Stimulated activated CD4-positive, alpha-beta T cell treated with anti-CD3 and anti-CD28 coated beads, Interleukin-1b, Interleukin-23, amount 100 ng/mL, for 4 hours (primary cell): ENCODE measurements at regions not wholly inside any gene's neighbourhood (a gene's known extent, or its start where the extent isn't known, plus 50 kb on each side); places are given as distances from the start of the nearest gene placed in this dataset.
"Not testable (repeated sequence)": the region's sequence is repeated elsewhere in the genome, so short reads cannot be mapped to it uniquely, and the experiment has no call there.

Source experiments
- DNase-seq, 2 donors: peaks; one replicate each; pipeline ENCODE4 v3.0.0-alpha.2; 2020; ENCODE audit warnings: low read depth in 2 of 2

DNA sequence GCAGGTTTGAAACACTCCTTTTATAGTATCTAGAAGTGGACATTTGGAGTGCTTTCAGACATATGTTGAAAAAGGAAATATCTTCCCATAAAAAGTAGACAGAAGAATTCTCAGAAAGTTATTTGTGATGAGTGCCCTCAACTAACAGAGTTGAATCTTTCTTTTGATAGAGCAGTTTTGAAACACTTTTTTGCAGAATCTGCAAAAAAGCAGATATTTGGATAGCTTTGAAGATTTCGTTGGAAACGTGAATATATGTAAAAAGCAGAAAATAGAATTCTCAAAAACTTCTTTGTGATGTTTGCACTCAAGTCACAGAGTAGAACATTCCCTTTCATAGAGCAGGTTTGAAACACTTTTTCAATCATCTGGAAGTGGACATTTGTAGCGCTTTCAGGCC lies 676.4 kb upstream of the ZNF337 start:
- DNase-seq = not testable (repeated sequence)

DNA sequence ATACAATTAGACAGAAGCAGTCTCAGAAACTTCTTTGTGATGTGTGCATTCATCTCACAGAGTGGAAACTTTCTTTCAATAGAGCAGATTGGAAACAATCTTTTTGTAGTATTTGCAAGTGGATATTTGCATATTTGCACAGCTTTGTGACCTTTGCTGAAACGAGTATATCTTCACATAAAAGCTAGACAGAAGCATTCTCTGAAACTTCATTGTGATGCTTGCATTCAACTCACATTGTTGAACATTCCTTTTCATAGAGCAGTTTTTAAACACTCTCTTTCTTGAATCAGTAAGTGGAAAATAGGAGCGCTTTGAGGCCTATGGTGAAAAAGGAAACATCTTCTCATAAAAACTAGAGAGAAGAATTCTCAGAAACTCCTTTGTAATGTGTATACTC lies 657.9 kb upstream of the ZNF337 start:
- DNase-seq = no peak

DNA sequence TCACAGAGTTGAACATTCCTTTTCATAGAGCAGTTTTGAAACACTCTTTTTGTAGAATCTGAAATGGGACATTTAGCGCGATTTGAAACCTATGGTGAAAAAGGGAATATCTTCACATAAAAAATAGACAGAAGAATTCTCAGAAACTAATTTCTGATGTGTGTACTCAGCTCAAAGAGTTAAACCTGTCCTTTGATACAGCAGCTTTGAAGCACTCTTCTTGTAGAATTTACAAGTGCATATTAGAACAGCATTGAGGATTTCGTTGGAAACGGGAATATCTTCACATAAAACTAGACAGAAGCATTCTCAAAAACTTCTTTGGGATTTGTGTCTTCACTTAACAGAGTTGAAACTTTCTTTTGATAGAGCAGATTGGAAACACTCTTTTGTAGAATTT lies 650.7 kb upstream of the ZNF337 start:
- no peak for DNase-seq

DNA sequence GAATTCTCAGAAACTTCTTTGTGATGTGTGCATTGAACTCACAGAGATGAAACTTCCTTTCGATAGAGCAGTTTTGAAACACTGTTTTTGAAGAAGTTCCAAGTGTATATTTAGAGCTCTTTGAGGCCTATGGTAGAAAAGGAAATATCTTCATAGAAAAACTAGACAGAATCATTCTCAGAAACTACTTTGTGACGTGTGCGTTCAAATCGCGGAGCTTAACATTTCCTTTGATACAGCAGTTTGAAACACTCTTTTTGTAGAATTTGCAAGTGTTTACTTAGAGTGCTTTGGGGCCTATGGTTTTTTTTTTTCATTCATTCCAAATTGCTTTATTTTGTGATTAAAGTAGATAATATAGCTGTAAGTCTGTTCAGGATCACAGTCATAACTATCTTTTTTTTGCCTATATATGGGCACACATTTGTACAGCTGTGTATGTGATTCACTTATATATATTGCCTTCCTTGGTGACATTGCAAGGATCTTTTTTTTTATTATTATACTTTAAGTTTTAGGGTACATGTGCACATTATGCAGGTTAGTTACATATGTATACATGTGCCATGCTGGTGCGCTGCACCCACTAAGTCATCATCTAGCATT lies 643.9 kb upstream of the ZNF337 start:
- not testable (repeated sequence) for DNase-seq

DNA sequence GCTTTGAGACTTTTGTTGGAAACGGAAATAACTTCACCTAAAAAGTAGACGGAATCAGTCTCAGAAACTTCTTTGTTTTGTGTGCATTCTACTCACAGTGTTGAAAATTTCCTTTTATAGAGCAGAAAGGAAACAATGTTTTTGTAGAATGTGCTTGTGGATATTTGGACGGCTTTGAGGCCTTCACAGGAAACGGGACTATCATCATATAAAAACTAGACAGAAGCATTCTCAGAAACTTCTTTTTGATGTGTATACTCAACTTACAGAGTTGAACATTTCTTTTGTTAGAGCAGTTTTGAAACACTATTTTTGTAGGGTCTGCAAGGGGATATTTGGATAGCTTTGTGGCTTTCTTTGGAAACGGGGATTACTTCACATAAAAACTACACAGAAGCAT lies 627.5 kb upstream of the ZNF337 start:
- DNase-seq = no peak

DNA sequence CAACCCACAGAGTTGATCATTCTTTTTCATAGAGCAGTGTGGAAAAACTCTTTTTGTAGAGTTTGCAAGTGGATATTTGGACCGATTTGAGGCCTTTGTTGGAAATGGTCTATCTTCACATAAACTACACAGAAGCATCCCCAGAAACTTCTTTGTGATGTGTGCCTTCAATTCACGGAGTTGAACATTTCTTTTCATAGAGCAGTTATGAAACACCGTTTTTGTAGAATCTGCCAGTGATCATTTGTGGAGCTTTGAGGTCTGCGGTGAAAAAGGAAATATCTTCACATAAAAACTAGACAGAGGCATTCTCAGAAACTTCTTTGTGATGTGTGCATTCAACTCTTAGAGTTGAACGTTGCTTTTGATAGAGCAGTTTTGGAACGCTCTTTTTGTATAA lies 618.4 kb upstream of the ZNF337 start:
- no peak for DNase-seq

DNA sequence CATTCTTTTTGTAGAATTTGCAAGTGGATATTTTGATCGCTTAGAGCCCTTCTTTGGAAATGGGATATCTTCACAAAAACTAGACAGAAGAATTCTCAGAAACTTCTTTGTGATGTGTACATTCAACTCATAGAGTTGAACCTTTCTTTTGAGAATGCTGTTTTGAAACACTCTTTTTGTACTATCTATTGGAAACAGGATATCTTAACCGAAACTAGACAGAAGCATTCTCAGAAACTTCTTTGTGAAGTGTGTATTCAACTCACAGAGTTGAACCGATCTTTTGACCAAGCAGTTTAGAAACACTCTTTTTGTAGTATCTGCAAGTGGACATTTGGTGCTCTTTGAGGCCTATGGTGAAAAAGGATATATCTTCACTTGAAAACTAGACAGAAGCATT lies 613.1 kb upstream of the ZNF337 start:
- not testable (repeated sequence) for DNase-seq

DNA sequence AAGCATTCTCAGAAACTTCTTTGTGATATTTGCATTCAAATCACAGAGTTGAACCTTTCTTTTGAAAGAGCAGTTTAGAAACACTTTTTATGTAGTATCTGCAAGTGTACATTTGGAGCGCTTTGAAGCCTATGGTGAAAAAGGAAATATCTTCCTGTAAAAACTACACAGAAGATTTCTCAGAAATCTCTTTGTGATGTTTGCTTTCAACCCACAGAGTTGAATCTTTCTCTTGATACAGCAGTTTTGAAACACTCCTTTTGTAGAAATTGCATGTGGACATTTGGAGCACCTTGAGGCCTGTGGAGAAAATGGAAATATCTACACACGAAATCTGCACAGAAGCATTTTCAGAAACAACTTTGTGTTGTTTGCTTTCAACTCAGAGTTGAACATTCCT lies 612.3 kb upstream of the ZNF337 start:
- no peak for DNase-seq

DNA sequence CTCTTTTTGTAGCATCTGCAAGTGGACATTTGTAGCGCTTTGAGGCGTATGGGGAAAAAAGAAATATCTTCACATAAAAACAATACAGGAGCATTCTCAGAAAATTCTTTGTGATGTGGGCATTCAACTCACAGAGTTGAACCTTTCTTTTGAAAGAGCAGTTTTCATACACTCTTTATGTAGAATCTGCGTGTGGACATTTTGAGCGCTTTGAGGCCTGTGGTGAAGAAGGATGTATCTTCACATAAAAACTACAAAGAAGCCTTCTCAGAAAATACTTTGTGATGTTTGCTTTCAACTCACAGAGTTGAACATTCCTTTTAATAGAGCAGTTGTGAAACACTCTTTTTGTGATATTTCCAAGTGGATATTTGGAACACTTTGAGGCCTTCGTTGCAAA lies 598.4 kb upstream of the ZNF337 start:
- DNase-seq = no peak

DNA sequence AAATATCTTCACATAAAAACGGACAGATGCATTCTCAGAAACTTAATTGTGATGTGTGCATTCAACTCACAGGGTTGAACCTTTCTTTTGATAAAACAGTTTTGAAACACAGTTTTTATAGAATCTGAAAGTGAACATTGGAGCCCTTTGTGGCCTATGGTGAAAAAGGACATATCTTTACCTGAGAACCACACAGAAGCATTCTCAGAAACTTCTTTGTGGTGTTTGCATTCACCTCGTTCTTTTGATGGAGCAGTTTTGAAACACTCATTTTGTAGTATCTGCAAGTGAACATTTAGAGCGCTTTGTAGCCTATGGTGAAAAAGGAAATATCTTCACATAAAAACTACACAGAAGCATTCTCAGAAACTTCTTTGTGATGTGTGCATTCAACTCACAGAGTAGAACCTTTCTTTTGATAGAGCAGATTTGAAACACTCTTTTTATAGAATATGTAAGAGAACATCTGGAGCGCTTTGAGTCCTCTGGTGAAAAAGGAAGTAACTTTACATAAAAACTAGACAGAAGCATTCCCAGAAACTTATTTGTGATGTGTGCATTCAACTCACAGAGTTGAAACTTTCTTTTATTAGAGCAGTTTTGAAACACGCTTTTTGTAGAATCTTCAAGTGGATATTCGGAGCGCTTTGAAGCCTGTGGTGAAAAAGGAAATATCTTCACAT lies 591.9 kb upstream of the ZNF337 start:
- DNase-seq = not testable (repeated sequence)

DNA sequence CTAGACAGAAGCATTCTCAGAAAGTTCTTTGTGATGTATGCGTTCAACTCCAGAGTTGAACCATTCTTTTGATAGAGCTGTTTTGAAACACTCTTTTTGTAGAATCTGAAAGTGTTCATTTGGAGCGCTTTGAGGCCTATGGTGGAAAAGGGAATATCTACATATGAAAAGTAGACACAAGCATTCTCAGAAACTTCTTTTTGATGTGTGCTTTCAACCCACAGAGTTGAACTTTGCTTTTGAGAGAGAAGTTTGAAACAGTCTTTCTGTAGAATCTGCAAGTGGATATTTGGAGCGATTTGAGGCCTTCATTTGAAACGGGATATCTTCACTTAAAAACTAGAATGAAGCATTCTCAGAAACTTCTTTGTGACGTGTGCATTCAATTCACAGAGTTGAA lies 582.6 kb upstream of the ZNF337 start:
- DNase-seq = no peak

DNA sequence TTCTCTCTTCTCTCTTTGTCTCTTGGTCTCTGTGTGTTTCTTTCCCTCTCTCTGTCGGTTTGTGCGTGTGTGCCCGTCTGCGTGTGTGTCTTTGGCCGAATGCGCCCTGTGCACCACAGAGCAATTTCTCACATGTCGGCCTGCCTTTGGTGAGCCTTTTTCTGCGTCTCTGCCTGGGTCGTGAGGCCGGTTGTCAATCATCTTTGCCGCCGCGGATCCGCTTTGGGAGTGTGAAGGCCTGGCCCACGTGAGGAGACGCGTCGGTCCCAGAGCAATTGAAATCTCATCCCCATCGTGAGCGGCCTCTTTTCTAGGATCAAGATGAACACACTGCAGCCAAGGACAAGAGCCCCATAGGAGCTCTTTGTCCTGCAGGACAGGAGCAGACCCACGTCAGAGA lies 580.7 kb upstream of the ZNF337 start:
- no peak for DNase-seq

DNA sequence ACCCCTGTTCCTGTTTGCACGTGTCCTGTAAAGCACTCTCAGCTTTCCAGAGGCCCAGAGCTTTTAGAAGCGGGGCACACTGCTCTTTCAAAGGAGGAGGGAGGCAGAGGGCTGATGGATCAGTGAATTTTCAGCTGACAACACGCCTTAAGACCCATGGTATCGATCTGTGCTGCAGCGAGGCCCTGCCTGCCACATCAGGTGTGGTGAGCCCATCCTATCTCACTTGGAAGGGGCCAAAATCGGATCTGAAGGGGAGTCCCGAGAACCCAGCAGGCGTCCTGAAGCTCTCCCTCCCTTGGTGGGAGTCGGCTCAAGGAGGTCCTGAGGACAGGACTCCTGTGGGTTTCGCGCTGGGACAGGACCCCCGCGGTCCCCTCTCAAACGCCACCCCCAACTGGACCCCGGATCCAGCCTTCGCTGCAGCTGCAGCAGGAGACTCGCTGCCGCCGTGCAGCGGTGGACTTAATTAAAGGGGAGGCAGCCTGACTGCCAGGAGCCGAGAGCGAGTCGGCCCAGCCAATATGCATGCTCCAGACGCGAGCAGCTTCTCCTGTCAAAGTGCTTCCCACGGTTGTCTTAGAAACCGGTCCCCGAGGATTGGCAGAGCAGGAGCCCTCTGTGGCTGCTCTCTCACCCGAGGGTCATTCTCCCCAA lies 580.0 kb upstream of the ZNF337 start:
- no peak for DNase-seq

DNA sequence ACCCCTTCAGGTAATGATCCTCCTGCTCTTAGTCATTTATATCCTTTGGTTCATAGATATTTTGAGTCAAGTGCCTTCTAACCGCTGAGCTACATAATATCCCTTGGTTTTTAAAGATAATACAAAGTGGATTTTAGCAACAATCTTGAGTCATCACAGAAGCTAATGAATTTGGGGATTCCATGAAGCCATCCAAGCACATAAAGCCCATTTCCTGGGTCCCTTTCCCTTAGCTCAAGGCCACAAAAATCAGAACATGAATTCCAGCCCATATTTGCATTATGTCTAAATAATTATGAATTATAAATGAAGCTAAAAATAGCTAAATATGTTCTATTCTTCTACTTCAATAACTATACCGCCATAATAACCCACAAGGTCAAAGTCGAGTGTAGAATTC lies 572.1 kb upstream of the ZNF337 start:
- not testable (repeated sequence) for DNase-seq

DNA sequence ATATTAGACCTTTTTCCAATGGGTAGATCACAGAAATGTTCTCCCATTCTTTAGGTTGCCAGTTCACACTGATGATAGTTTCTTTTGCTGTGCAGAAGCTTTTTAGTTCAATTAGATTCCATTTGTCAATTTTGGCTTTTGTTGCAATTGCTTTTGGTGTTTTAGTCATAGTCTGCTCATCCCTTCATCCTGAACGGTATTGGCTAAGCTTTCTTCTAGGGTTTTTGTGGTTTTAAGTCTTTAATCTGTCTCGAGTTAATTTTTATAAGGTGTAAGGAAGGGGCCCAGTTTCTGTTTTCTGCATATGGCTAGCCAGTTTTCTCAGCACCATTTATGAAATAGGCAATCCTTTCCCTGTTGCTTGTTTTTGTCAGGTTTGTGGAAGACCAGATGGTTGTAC lies 564.3 kb upstream of the ZNF337 start:
- not testable (repeated sequence) for DNase-seq

DNA sequence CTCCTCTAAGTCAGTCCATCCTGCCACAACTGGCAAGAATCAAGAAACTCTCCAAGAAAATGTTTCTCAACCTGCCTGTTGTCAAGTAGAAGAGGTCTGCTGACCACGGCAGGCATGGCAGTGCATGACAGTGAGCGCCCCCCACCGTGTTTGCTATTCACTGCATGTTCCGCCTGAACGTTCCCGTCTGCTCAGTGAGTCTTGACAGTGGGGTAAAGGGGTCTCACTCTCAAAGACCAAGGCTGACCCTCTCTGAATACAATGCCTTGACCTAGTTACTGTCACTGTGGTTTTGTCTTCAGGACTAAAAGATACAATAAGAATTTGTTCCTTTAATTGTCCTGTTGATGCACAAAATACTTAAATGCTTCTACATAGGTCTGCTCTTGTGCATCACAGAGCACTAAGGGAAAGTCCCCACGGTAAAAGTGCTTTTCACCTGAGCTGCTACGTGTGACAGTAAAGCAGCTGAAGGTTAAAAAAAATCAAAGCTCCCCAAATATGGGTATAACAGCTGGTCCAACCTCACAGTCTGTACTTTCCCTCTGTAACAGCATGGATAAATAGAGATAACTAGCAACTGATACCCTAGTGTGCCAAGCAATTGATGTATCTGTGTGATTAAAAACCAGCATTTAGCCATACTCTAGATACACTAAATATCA lies 555.8 kb upstream of the ZNF337 start:
- not testable (repeated sequence) for DNase-seq

DNA sequence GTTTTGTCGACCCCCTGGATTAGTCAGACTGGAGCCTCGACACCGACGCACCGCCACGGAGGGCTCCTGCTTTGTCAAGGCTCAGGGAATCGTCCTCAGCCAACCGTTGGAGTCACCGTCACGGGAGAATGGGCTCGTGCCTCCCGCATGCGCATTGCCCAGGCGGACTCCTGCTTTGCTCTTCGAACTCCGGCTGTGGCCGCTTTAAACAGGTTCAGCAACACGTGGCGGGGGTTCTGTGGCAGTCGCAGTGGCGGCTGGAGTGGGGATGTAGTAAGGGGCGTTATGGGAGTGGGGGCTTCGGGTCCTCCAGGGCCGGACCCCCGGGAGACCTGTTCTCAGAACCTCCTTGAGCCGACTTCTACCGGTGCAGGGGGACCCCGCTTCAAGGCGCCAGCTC lies 554.7 kb upstream of the ZNF337 start:
- not testable (repeated sequence) for DNase-seq

DNA sequence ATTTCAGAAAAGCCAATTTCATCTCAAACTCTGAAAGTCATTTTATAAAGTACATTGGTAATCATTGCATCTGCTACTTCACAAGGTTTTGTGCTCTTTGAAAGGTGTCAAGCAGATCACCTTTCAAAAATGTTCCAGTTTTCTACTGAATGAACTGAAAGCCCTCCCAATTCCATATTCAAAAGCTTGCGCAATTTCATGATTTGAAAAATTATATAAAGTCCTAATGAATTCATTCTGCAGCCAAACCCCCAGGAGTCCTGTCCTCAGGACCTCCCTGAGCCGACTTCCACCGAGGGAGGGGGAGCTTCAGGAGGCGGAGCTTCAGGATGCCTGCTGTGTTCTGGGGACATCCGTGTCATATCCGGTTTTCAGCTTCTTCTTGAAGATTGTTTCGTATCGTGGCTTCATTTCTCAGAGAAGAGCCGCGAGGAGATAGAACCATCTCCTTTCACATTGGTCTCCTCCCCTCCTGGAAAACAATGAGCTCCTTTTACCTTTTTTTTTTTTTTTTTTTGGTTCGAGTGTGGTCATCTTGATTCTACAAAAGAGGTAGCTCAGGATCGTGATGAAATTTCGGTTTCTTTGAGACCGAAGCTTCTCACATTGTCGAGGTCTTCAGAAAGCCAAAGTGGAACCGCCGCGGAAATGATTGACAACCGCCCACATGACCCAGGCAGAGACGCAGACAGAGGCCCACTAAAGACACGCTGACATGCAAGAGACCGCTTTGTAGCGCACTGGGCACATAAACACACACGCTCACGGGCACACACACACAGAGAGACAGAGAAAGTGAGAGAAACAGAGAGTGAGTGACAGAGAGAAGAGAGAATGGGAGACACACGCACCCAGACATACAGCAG lies 553.8 kb upstream of the ZNF337 start:
- DNase-seq = not testable (repeated sequence)

DNA sequence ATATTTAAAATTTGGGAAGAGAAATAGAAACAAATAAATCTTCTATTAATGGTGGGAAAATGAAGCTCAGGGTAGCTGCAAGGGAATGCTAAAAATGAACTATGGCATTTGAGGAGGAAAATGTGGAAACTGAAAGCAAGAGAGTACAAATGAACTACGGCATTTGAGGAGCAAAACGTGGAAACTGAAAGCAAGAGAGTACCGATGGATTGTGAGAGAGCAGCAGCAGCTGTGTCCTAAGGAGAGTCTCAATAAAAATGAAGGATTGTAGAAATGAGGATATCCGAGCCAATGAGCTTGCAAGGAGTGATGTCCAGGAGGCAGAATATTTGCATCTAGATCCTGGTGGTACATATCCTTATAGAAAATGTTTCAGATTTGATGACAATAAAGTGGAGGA lies 547.1 kb upstream of the ZNF337 start:
- no peak for DNase-seq

DNA sequence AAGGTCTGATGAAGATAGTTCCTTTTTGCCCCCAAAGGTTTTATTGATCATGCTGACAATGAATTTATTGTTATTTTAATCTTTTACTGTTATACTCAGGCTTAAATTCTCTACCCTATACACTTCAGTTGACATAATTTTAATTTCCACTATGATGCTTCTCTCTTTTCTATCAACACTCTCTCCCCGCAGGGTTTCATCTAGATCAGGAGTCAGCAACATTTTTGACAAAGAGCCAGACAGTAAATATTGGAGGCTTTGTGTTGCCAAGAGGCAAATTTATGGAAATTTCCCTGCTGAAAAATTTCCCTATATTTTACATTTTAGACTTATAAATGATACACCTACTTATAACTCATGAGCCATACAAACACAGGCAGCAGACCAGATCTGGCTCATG lies 524.0 kb upstream of the ZNF337 start:
- DNase-seq = not testable (repeated sequence)

DNA sequence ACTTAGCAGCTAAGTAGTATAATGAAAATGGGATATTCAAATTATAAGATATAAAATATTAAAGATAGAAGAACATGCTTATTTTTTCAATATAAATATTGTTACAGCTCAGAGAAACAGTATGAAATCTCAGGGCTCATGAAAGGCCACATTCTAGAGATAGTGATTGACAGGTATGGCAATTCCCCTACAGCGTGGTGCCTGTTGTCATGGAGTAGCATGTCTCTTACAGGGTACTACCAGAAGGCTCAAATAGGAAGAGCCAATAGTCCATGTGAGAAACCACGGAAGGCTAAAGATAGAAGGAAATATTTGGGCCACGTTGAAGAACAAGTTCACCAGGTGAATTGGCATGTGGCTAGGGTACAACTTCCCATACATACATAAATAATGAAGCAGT lies 522.9 kb upstream of the ZNF337 start:
- DNase-seq = not testable (repeated sequence)

DNA sequence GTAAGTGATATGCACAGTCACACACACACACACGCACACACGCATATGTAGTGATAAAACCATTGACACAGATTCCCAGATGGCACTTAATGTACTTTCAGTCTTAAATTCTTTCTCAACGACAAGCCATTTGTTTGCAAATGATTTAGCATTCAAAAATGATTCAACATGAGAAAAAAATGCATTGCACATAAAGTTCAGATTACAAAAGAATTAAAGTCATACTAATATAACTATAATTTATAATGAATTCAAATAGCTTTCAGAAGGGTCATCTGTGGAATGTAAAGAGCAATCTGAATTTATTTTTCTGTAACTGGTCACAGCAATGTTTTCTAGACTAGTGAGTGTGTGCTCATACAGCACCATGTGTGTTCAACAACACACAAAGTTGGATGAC lies 521.6 kb upstream of the ZNF337 start:
- DNase-seq = no peak
